HG03342 (cell line): ENCODE measurements at regions not wholly inside any gene's neighbourhood (a gene's known extent, or its start where the extent isn't known, plus 50 kb on each side); places are given as distances from the start of the nearest gene placed in this dataset.

ENCODE experiments used
- ATAC-seq: cut with Tn5 transposase; IDR thresholded peaks from one replicate; pipeline ENCODE4 v1.9.1; 2021; ENCODE audit warnings: mild to moderate bottlenecking, moderate library complexity; ENCODE audit not compliant: unreplicated experiment

DNA sequence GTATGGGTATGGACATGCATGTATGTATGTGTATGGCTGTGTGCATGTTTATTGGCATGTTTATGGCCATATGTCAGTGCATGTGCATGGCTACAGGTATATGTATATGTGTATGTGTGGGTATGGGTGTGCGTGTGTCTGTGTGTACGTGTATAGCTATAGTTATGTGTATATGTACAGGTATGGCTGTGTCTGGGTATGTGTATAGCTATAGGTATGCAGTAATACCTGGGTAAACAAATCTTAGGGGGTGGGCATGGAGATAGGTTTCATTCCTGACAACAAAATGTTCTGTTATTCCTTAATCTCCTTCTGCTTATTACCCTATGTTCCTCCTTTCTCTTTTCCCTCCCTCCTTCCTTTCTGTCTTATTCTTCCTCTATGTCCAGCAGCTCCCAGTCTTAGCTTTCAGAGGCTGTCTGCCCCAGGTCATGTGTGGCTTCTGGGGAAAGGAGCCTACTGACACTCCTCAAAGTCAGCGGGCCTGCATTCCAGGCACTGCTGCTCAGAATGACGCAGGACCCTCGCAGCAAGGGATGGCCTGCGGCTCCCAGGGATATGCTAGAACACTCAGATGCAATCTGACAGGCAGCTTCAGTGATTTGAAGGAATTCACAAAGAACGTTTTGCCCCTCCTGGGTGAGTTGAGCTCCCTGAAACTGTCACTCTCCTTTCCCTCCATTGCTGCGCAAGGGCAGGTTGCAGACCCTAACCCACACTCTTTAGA, 139.3 kb upstream of the PHACTR1 start:
- no peak for ATAC-seq

DNA sequence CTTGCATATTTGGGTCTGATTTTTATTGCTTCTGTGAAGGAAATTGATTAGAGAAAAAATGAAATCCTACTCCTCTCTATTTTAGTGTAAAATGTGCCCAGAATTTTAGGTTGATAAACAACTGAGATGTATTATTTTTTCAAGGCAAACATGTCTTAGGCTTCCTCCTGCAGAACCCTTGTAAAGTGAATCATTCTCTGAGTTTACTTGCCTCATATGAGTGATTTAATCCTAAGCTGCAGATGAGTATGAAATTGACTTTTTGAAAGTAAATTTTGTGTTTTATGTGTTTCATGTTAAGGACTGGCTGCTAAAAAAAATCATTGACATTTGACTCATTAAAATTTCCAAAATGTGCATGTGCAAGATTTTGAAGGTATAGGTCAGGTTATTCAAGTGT, 138.5 kb upstream of the PHACTR1 start:
- ATAC-seq = no peak

GRCh38 chr6:12578751-12579150, 137.8 kb upstream of the PHACTR1 start:
- no peak for ATAC-seq

GRCh38 chr6:12580290-12580689, 136.3 kb upstream of the PHACTR1 start:
- ATAC-seq = no peak

DNA sequence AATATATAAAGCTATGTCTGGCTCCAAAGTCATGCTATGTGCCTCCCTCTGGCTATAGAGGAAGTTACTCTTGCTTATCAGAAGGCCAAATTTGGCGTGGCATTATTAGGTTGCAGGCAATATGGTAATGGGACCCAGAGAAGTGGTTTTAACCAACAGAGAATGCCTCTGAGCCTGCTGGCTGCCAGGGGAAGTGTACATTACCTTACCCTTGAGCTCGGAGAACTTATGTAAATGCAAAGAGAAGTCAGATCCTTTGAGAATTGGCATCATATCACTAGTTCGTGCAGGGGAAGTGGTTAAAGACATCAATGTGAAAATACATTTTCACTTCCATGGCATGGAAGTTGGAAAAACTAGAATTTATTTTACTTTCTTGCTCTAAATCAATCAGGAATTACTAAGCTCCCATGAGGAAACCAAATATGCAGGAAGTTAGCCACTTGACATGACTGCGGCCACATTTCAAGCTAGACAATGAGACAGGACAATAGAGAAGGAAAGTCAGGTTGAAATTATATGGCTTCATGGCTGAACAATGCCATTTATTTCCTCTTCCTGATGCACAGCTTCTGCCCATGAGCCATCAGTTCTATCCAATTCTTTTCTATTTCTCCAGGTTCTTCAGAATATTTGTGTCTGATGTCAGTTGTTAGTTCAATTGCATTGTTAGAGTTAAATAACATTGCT, 134.0 kb upstream of the PHACTR1 start:
- no peak for ATAC-seq

- no peak for ATAC-seq
Observed at GRCh38 chr6:12584631-12585405, 131.7 kb upstream of the PHACTR1 start.

- ATAC-seq = no peak
Observed at GRCh38 chr6:12585497-12585958, 131.0 kb upstream of the PHACTR1 start.

DNA sequence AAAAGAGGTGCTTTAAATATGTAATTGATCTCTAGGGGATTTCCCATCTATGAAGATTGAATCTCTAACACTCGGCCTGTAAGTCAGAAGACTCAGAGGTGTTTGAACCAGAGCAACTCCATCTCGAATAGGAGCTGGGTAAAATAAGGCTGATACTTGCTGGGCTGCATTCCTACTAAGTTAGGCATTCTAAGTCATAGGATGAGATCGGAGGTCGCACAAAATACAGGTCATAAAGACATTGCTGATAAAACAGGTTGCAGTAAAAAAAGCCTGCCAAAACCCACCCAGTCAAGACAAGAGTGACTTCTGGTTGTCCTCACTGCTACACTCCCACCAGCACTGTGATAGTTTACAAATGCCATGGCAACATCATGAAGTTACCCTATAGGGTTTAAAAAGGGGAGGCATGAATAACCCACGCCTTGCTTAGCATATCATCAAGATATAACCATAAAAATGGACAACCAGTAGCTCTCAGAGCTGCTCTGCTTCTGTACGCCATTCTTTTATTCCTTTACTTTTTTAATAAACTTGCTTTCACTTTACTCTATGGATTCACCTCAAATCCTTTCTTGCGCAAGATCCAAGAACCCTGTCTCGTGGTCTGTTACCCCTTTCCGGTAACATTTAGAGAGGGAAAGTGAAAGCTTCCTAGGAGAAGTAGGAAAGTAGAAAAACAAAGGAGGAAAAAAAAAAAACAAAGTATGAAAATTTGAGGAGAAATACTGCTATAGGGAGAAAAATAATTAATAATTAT, 129.7 kb upstream of the PHACTR1 start:
- ATAC-seq = no peak

DNA sequence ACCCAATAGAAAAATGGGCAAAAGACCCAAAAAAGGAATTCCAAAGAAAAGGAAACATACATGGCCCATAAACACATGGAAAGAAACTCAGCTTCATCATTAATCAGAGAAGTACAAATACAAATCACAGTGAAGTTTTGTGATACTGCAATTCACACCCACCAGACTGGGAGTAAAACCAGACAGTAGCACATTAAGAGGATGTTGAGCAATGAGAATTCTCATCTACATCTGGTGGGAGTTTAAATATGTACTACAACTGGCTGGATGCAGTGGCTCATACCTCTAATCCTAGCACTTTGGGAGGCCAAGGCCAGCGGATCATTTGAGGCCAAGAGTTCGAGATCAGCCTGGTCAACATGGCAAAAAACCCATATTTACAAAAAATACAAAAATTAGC, 125.7 kb upstream of the PHACTR1 start:
- no peak for ATAC-seq

- ATAC-seq = no peak
Observed at GRCh38 chr6:12592634-12593033, 123.9 kb upstream of the PHACTR1 start.

DNA sequence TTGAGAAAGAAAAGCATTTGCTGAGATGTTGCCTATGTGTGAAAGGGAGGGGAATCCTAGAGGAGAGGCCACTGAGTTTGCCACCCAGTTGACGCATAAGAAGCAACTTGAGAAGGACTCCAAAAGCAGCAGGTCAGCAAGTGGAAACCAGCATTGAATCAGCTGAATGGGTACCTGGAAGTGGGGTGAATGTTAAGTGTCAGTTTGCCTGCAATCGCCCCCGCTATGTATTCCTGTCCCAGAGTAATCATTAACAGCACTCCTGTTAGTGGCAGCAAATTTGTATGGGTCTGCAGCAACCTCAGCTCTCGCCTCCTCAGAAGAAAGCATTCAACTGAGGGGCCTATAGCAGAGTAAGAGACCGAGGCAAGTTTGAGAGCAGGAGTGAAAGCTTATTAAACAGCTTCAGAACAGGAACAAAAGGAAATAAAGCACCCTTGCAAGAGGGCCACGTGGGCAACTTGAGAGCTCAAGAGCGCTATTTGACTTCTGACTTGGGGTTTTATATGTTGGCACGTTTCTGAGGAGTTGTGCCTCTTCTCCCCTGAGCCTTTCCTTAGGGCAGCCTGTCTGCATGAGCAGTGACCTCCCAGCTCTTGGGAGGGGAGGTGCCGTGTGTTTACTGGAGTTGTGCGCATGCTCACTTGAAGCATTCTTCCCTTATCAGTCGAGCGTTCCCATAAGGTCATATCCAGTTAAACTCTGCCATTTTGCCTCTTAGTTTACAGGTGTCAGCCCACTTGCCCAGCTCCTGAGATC, 122.6 kb upstream of the PHACTR1 start:
- peak; percentile 34 for ATAC-seq

DNA sequence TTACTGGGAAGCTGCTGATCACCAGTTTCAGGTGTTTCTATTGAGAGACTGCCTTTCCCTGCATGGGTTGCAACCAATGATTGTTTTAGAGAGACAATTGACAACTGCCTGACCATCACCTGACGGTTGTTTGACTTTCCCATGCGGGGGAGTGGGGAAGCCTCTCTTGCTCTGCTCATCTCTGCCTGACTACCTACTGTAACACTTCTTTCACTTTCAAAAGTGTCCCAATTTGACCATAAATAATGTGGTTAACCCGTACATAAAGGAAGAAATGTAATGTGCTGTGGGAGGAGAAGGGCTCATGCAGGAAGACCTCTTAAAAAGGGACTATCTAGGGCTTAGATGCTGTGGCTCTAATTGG, 122.1 kb upstream of the PHACTR1 start:
- peak; percentile 35 for ATAC-seq

GRCh38 chr6:12595161-12595811, 121.3 kb upstream of the PHACTR1 start:
- peak; percentile 66 for ATAC-seq

GRCh38 chr6:12596731-12597130, 119.8 kb upstream of the PHACTR1 start:
- ATAC-seq = no peak

GRCh38 chr6:12598919-12599318, 117.6 kb upstream of the PHACTR1 start:
- ATAC-seq = no peak

DNA sequence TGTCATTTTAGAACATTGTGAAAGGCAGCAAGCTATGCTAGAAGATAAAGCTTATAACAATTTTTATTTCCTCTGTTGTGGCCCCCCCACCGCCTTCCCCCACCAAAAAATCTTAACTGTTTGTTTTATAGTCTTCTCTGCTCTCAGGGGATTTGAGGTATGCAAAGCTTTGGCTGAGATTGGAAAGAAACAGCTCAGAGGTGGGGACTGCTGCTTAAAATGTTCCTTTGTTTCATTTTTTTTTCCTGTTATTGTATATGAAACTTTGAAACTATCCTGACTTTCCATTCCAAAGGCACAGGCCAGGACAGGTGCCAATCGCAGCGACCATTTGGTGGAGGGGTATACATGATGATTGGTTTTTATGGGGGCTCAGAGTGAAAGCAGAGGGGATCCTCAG, 114.7 kb upstream of the PHACTR1 start:
- no peak for ATAC-seq

GRCh38 chr6:12602342-12602741, 114.2 kb upstream of the PHACTR1 start:
- no peak for ATAC-seq

DNA sequence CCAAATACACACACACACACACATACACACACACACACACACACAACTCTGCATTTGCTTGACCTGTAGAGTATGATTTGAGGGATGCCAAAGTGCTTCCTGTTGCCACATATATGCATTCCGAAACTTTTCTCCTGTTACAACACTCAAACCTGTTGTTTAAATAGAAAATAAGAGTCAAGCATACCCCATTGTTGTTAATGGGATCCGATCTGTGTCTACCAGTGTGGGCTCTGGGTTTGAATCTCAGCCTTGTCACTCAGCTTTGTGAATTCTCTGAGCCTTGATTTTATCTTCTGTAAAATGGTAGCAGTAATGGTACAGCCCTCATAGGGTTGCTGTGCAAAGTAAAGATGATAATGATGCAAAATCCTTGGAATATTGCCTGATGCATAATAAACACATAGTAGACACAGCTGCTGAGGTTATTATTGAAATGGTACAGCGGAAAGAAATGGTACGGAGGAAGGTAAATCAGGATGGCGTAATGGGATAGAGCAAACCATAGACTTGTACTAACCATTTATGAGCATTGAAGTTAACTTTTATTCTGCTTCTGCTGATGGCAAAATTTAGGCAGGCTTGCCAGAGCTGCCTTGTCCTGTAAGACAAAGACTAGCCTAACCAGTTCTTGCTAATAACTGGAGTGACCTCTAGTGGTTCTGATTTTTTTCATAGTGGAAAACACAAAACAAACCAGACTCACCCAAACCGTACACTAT, 113.5 kb upstream of the PHACTR1 start:
- ATAC-seq = no peak

GRCh38 chr6:12603673-12604049, 112.9 kb upstream of the PHACTR1 start:
- ATAC-seq = no peak
